Karpas-422 (cell line): ENCODE measurements at regions not wholly inside any gene's neighbourhood (a gene's known extent, or its start where the extent isn't known, plus 50 kb on each side); places are given as distances from the start of the nearest gene placed in this dataset.

Experiments
- DNase-seq: peaks from one replicate; pipeline ENCODE4 v3.0.0-alpha.2; 2015
- H2AFZ ChIP-seq: fragments of 200-600 bp; sonication (generic); 2 replicates; pipeline ENCODE4 v1.6.1; 2014; ENCODE audit warnings: antibody characterized with exemption, low read length, mixed read lengths
- H3K27ac ChIP-seq: fragments of 200-600 bp; sonication (generic); 2 replicates; pipeline ENCODE4 v1.5.1; 2014; ENCODE audit warnings: mild to moderate bottlenecking, low read length, moderate library complexity
- H3K27me3 ChIP-seq: fragments of 200-600 bp; sonication (generic); 2 replicates; pipeline ENCODE4 v1.6.1; 2014; ENCODE audit warnings: low read length, mixed read lengths
- H3K36me3 ChIP-seq: fragments of 200-600 bp; sonication (generic); 2 replicates; pipeline ENCODE4 v1.6.1; 2014; ENCODE audit warnings: low read length, mixed read lengths; ENCODE audit not compliant: insufficient read depth
- H3K4me1 ChIP-seq: fragments of 200-600 bp; sonication (generic); 2 replicates; pipeline ENCODE4 v1.6.1; 2014; ENCODE audit warnings: mild to moderate bottlenecking, low read length, mixed read lengths
- H3K4me2 ChIP-seq: fragments of 200-600 bp; sonication (generic); 2 replicates; pipeline ENCODE4 v1.6.1; 2014; ENCODE audit warnings: low read length, low read depth, mild to moderate bottlenecking; ENCODE audit not compliant: poor library complexity, severe bottlenecking
- H3K4me3 ChIP-seq: fragments of 200-600 bp; sonication (generic); 2 replicates; pipeline ENCODE4 v1.5.1; 2014; ENCODE audit warnings: mild to moderate bottlenecking, antibody characterized with exemption, low read length, mixed read lengths
- H3K79me2 ChIP-seq: fragments of 200-600 bp; sonication (generic); 2 replicates; pipeline ENCODE4 v1.6.1; 2014; ENCODE audit warnings: mild to moderate bottlenecking, low read length, mixed read lengths
- H3K9ac ChIP-seq: fragments of 200-600 bp; sonication (generic); 2 replicates; pipeline ENCODE4 v1.6.0; 2014; ENCODE audit warnings: low read length
- H3K9me2 ChIP-seq: fragments of 200-600 bp; sonication (generic), shearing (Covaris generic); replicated peaks from 2 replicates; pipeline ENCODE4 v1.6.0; 2014; ENCODE audit warnings: mild to moderate bottlenecking, low read length, moderate library complexity; ENCODE audit not compliant: insufficient read depth
- H3K9me3 ChIP-seq: fragments of 300-700, 200-600 bp; sonication (generic); 2 replicates; pipeline ENCODE4 v1.6.1; 2014; ENCODE audit warnings: low read length, mixed read lengths
- H4K20me1 ChIP-seq: fragments of 200-600 bp; sonication (generic); 2 replicates; pipeline ENCODE4 v1.6.1; 2014; ENCODE audit warnings: mild to moderate bottlenecking, antibody characterized with exemption, low read length, low read depth; ENCODE audit not compliant: insufficient read depth

DNA sequence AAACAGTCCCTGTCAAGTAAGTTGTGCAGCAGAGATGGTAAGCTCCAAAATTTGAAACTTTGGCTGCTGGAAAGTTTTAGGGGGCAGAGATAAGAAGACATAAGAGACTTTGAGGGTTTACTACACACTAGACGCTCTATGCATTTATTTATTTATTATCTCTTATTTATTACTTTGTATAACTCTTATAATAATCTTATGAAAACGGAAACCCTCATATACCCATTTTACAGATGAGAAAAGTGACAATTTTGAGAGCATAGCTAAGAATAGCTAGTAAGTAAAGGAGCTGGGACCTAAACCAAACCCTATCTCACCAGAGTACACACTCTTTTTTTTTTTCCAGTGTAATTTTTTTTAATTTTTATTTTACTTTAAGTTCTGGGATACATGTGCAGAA is 112.8 kb upstream of the PKDCC start:
- no peaks in the 10 kb centered on the region for H3K79me2 ChIP-seq
- no peak overlapping the region for H3K27ac ChIP-seq
- H3K9me3 ChIP-seq, result no peaks in the 10 kb centered on the region
- no peak overlapping the region for H2AFZ ChIP-seq
- H3K4me1 ChIP-seq, result no peaks in the 10 kb centered on the region
- no peaks in the 10 kb centered on the region for H3K9me2 ChIP-seq
- H3K4me3 ChIP-seq, result no peak overlapping the region
- no peaks in the 10 kb centered on the region for H4K20me1 ChIP-seq
- no peaks in the 10 kb centered on the region for H3K27me3 ChIP-seq
- no peak for DNase-seq
- H3K9ac ChIP-seq, result no peak overlapping the region
- no peaks in the 10 kb centered on the region for H3K36me3 ChIP-seq
- no peak overlapping the region for H3K4me2 ChIP-seq

DNA sequence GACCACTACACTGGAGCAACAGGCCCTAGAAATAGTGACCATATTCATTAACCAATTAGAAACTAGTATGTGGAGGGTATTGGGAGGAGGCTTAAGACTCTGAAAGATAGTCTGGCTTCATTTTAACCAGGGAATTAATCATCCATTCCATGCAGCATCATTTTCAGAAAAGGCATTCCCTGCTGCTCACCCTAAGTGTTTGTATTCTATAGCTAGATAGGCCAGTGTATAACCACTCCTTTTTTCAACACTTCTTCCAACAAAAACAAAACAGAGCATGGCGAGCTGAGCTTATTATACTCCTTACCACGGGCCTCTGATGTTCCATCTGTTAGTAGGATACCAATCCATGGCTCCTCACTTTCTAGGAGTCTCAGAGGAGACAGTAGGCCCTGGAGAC is 112.0 kb upstream of the PKDCC start:
- H3K9ac ChIP-seq, result no peak overlapping the region
- H3K79me2 ChIP-seq, result no peaks in the 10 kb centered on the region
- H3K4me2 ChIP-seq, result no peak overlapping the region
- no peaks in the 10 kb centered on the region for H3K9me2 ChIP-seq
- H2AFZ ChIP-seq, result no peak overlapping the region
- DNase-seq, result no peak
- no peak overlapping the region for H3K27ac ChIP-seq
- H4K20me1 ChIP-seq, result no peaks in the 10 kb centered on the region
- H3K4me1 ChIP-seq, result no peaks in the 10 kb centered on the region
- no peaks in the 10 kb centered on the region for H3K9me3 ChIP-seq
- no peak overlapping the region for H3K4me3 ChIP-seq
- H3K27me3 ChIP-seq, result no peaks in the 10 kb centered on the region
- no peaks in the 10 kb centered on the region for H3K36me3 ChIP-seq

DNA sequence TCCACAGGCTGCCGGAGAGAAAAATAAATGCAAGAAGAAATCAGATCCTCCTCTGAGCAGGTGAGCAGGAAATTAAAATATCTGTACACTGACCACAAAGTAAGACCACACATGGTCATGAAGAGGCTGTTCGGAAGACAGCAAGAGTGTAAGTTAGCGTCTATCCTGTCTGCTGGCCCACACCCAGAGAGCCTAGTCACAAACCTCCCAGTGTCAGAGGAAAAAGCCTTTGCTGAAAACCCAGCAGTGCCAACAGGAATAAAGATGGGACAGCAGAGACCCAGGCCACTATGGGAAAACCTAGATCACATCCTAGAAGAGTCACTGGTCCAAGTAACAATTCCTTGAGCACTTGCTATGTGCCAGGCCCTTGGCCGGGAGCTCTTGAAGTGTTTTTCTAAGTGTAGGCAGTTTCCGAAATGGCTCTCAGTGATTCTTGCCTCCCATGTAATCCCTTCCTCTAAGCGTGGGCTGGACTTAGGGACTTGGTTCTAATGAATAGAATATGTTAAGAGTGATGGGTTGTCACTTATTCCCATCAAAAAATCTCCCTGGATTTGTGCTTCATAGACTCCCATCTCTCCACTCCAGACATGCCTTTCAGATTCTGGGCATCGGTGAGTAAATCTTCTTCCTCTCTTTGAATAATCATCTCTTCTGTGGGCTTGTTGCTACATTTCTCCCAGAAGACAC is 110.9 kb upstream of the PKDCC start:
- Histone ChIP-seq H3K9me2 (no peaks in the 10 kb centered on the region), H2AFZ (no peak overlapping the region), H3K9me3 (no peaks in the 10 kb centered on the region), H3K9ac (no peak overlapping the region), H3K36me3 (no peaks in the 10 kb centered on the region), H4K20me1 (no peaks in the 10 kb centered on the region), H3K79me2 (no peaks in the 10 kb centered on the region), H3K27me3 (no peaks in the 10 kb centered on the region), H3K27ac (no peak overlapping the region), H3K4me1 (no peaks in the 10 kb centered on the region), H3K4me2 (no peak overlapping the region), H3K4me3 (no peak overlapping the region)
- DNase-seq, result no peak

DNA sequence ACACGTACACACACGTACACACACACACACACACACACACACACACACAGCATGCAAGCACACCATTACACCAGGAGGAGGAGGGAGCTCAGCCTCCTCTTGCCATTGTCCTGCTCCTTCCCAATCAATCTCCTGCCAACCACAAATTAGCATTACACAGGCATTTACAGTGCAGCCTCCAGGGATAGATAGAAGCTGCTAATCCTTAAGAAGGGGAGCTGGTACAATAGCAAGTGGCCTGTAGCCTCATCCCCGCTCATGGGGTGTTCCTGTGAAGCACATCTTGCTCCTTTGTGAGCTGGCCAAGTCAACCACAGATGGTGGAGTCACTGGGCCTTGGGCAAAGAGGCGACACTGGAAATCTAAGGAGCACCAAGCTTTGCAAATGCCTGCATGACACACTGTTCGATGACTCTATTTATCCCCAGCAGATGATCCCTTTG is 110.3 kb upstream of the PKDCC start:
- Histone ChIP-seq H3K9me3 (no peaks in the 10 kb centered on the region), H3K4me1 (no peaks in the 10 kb centered on the region), H3K79me2 (no peaks in the 10 kb centered on the region), H4K20me1 (no peaks in the 10 kb centered on the region), H3K27ac (no peak overlapping the region), H3K36me3 (no peaks in the 10 kb centered on the region), H3K9ac (no peak overlapping the region), H3K4me3 (no peak overlapping the region), H3K27me3 (no peaks in the 10 kb centered on the region), H3K4me2 (no peak overlapping the region), H2AFZ (no peak overlapping the region), H3K9me2 (no peaks in the 10 kb centered on the region)
- DNase-seq, result no peak

DNA sequence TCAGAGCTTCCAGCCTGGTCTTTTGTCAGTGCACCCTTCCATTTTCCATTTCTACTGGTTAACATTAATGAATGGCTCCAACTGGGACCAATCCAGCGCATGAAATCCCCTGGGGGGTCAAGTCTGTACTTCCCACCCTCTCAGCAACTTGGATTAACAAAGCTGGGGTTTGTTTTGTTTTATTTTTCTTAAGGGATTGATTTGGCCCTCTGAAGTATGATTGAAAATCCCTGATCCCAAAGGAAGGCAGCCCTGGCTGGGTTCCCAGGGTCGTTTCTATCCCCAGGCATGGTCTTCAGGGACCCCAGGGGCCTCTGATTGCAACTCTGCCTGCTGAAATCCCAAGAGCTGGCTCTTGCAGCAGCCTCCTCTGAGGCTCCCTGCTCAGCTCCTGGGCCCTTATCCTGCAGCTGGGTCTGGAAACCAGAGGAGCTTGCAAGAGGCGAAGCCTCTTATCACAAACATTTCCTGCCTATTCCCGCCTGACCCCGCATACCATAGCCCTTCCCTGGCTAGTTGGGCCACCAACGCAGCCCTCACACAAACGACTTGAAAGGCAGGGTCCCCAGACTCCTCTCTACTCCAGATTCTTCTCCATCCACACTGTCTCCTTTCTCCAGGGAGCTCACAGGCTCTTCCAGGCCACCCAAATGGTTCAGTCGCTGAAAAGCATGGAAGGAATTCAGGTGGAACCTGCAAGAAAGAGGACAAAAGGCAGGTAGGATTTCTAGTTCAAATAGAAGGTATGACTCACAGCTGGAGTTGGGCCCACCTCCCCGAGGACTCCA is 109.7 kb upstream of the PKDCC start:
- Histone ChIP-seq H3K27me3 (no peaks in the 10 kb centered on the region), H4K20me1 (no peaks in the 10 kb centered on the region), H3K9ac (no peak overlapping the region), H3K27ac (no peak overlapping the region), H3K79me2 (no peaks in the 10 kb centered on the region), H3K9me2 (no peaks in the 10 kb centered on the region), H3K9me3 (no peaks in the 10 kb centered on the region), H2AFZ (no peak overlapping the region), H3K4me1 (no peaks in the 10 kb centered on the region), H3K36me3 (no peaks in the 10 kb centered on the region), H3K4me3 (no peak overlapping the region), H3K4me2 (no peak overlapping the region)
- DNase-seq, result no peak

DNA sequence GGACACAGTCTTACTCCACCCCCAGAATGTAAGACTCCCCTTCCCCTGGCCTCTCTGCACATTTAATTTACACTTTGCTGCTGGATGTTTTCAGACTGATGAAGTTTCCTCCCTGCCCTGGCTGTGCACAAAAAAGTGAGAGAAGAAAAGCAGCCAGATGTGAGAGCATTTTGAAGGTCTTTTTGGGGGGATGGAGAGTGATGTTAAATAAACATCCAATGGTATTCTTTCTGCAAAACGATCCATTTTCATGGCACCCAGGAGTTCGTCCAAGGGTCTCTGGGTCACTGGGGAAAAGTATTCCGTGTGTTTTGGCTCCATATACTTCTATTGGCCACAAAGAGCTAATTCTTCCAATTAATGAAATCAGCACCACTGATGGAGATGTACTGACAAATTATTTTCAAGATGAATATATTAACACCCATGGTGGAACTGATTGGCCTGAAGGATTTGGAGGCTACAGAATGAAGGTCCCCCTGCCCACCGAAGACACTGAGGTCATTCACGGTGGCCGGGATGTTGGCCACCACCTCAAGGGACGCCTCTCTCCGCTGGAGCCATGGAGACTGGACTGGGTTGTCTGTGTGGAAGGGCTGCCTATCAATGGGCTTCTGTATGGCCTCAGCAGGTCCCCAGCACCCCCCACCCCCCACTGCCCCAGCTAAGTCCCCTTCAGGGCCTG is 107.6 kb upstream of the PKDCC start:
- Histone ChIP-seq H2AFZ (no peak overlapping the region), H3K36me3 (no peaks in the 10 kb centered on the region)

DNA sequence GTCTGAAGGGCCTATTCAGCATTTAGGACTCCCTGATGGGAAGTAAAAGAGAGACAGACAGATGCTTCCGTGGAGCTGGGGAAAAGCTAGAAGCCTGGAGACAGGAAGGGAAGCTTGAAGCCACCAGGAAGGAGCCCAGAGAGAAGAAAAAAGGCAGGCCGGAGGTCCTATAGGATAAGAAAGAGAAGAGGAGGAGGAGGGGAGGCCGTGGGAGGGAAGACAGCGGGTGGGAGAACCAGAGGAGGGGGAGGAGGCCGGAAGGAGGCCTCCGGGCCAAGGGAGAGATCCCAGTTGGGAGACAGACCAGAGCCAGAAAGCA is 107.1 kb upstream of the PKDCC start:
- Histone ChIP-seq H3K9ac (no peak overlapping the region), H3K27me3 (no peaks in the 10 kb centered on the region), H3K79me2 (no peaks in the 10 kb centered on the region), H2AFZ (no peak overlapping the region), H3K4me3 (no peak overlapping the region), H3K9me2 (no peaks in the 10 kb centered on the region), H3K4me2 (no peak overlapping the region), H3K9me3 (no peaks in the 10 kb centered on the region), H3K36me3 (no peaks in the 10 kb centered on the region), H3K27ac (no peak overlapping the region), H3K4me1 (no peaks in the 10 kb centered on the region), H4K20me1 (no peaks in the 10 kb centered on the region)
- no peak for DNase-seq

More for the DNA sequence above, 107.6 kb upstream of the PKDCC start:
- Histone ChIP-seq H3K9me2 (no peaks in the 10 kb centered on the region), H4K20me1 (no peaks in the 10 kb centered on the region), H3K9me3 (no peaks in the 10 kb centered on the region), H3K27ac (no peak overlapping the region), H3K4me3 (no peak overlapping the region), H3K27me3 (no peaks in the 10 kb centered on the region), H3K4me2 (no peak overlapping the region), H3K9ac (no peak overlapping the region), H3K79me2 (no peaks in the 10 kb centered on the region), H3K4me1 (no peaks in the 10 kb centered on the region)
- no peak for DNase-seq

DNA sequence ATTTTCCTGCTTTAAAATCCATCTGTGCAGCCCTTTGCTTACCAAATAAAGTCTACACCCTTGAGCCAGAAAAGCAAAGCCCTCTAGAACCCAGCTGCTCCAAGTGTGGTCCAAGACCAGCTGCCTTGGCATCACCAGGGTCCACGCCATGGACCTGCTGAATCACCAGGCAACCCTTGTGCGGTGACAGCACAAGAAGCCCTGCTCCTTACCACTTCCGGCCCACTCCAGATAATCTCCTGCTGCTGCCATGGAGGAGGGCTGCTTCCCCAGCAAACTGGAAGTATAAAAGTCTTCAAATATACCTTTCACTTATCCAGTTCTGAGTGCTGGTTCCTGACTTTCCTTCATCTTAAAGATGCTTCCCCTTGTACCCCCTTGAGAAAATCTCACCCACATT is 106.0 kb upstream of the PKDCC start:
- no peak for DNase-seq
- Histone ChIP-seq H4K20me1 (no peaks in the 10 kb centered on the region), H3K4me3 (no peak overlapping the region), H3K9me3 (no peaks in the 10 kb centered on the region), H3K4me2 (no peak overlapping the region), H3K36me3 (no peaks in the 10 kb centered on the region), H3K9me2 (no peaks in the 10 kb centered on the region), H3K27ac (no peak overlapping the region), H3K79me2 (no peaks in the 10 kb centered on the region), H3K4me1 (no peaks in the 10 kb centered on the region), H3K9ac (no peak overlapping the region), H2AFZ (no peak overlapping the region), H3K27me3 (no peaks in the 10 kb centered on the region)
